Activated CD4-positive, alpha-beta T cell treated with anti-CD3 and anti-CD28 coated beads, Interleukin-2, Interleukin-4, amounts not matched to agents 100 ng/mL and 50 ng/mL, durations not matched to agents 16 hours and 8 hours (primary cell): ENCODE measurements at regions not wholly inside any gene's neighbourhood (a gene's known extent, or its start where the extent isn't known, plus 50 kb on each side); places are given as distances from the start of the nearest gene placed in this dataset.
"Not testable (repeated sequence)": the region's sequence is repeated elsewhere in the genome, so short reads cannot be mapped to it uniquely, and the experiment has no call there.

ENCODE experiments used
- DNase-seq: peaks from one replicate; pipeline ENCODE4 v3.0.0-alpha.2; 2020; ENCODE audit warnings: low spot score

GRCh38 chr2:133977405-133977804, 276.5 kb upstream of the MGAT5 start:
- no peak for DNase-seq

- DNase-seq: no peak
Measured at GRCh38 chr2:133982256-133982655, 271.6 kb upstream of the MGAT5 start.

- DNase-seq: no peak
Measured at GRCh38 chr2:133985563-133985962, 268.3 kb upstream of the MGAT5 start.

- no peak for DNase-seq
Measured at GRCh38 chr2:133986081-133986837, 267.6 kb upstream of the MGAT5 start.

- no peak for DNase-seq
Measured at GRCh38 chr2:133986881-133987795, 266.7 kb upstream of the MGAT5 start.

GRCh38 chr2:133988316-133988891, 265.5 kb upstream of the MGAT5 start:
- DNase-seq: no peak

GRCh38 chr2:133991606-133992168, 262.2 kb upstream of the MGAT5 start:
- DNase-seq: no peak

GRCh38 chr2:133992454-133992853, 261.4 kb upstream of the MGAT5 start:
- DNase-seq: no peak

GRCh38 chr2:133993160-133993559, 260.7 kb upstream of the MGAT5 start:
- no peak for DNase-seq

- DNase-seq: not testable (repeated sequence)
Measured at GRCh38 chr2:133998726-133999125, 255.1 kb upstream of the MGAT5 start.

- DNase-seq: no peak
Measured at GRCh38 chr2:134002391-134002790, 251.5 kb upstream of the MGAT5 start.

GRCh38 chr2:134002921-134003320, 251.0 kb upstream of the MGAT5 start:
- no peak for DNase-seq

- DNase-seq: no peak
Measured at GRCh38 chr2:134004467-134004866, 249.4 kb upstream of the MGAT5 start.

GRCh38 chr2:134008837-134009236, 245.0 kb upstream of the MGAT5 start:
- DNase-seq: no peak

- no peak for DNase-seq
Measured at GRCh38 chr2:134009440-134009839, 244.4 kb upstream of the MGAT5 start.

- not testable (repeated sequence) for DNase-seq
Measured at GRCh38 chr2:134009906-134010305, 244.0 kb upstream of the MGAT5 start.

GRCh38 chr2:134011936-134012586, 241.8 kb upstream of the MGAT5 start:
- no peak for DNase-seq

GRCh38 chr2:134014196-134014960, 239.5 kb upstream of the MGAT5 start:
- DNase-seq: no peak

GRCh38 chr2:134019871-134020270, 234.0 kb upstream of the MGAT5 start:
- DNase-seq: no peak

- DNase-seq: no peak
Measured at GRCh38 chr2:134020608-134021007, 233.3 kb upstream of the MGAT5 start.
